ENCODE measurements at regions not wholly inside any gene's neighbourhood (a gene's known extent, or its start where the extent isn't known, plus 50 kb on each side); places are given as distances from the start of the nearest gene placed in this dataset.

- Histone ChIP-seq H3K27ac (no peak overlapping the region), H3K9me3 (no peaks in the 10 kb centered on the region), H3K4me1 (no peaks in the 10 kb centered on the region), H3K36me3 (ENCODE audit: insufficient read depth in 1 of 2, low read depth in 1 of 2) (no peaks in the 10 kb centered on the region), H3K27me3 (ENCODE audit: insufficient read depth in 3 of 3, low read length in 2 of 3) (peaks cover 0 to 3% (median 0%) of the 10 kb centered on the region in 3 donors), H3K4me3 (no peak overlapping the region)
- TF ChIP-seq, protein P1, sequence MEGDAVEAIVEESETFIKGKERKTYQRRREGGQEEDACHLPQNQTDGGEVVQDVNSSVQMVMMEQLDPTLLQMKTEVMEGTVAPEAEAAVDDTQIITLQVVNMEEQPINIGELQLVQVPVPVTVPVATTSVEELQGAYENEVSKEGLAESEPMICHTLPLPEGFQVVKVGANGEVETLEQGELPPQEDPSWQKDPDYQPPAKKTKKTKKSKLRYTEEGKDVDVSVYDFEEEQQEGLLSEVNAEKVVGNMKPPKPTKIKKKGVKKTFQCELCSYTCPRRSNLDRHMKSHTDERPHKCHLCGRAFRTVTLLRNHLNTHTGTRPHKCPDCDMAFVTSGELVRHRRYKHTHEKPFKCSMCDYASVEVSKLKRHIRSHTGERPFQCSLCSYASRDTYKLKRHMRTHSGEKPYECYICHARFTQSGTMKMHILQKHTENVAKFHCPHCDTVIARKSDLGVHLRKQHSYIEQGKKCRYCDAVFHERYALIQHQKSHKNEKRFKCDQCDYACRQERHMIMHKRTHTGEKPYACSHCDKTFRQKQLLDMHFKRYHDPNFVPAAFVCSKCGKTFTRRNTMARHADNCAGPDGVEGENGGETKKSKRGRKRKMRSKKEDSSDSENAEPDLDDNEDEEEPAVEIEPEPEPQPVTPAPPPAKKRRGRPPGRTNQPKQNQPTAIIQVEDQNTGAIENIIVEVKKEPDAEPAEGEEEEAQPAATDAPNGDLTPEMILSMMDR (IDR thresholded peaks at IDR 0.05): no peak
- DNase-seq: no peak
- intact Hi-C loops (cut with DNase I): no loop called here
- ATAC-seq: no peak
- WGBS, 3 donors: 97 to 99% (median 99%) methylated on average over 3 of the region's 3 CpGs
Measured at GRCh38 chr11:115591380-115591779, 87.2 kb upstream of the CADM1 start.

GRCh38 chr11:115590254-115590653 is 86.0 kb upstream of the CADM1 start:
- DNase-seq (no peak), ATAC-seq (no peak)
- H3K36me3 ChIP-seq (ENCODE audit: insufficient read depth in 1 of 2, low read depth in 1 of 2): no peaks in the 10 kb centered on the region
- WGBS, 3 donors: 76 to 84% (median 77%) methylated on average over 7 of the region's 7 CpGs
- H3K4me1 ChIP-seq: no peaks in the 10 kb centered on the region
- H3K27me3 ChIP-seq (ENCODE audit: insufficient read depth in 3 of 3, low read length in 2 of 3): peaks cover 0 to 3% (median 0%) of the 10 kb centered on the region in 3 donors
- H3K27ac ChIP-seq: no peak overlapping the region
- intact Hi-C loops (cut with DNase I): no loop called here
- TF ChIP-seq, protein P1 (IDR thresholded peaks at IDR 0.05): no peak
- H3K9me3 ChIP-seq: no peaks in the 10 kb centered on the region
- H3K4me3 ChIP-seq: no peak overlapping the region

DNA sequence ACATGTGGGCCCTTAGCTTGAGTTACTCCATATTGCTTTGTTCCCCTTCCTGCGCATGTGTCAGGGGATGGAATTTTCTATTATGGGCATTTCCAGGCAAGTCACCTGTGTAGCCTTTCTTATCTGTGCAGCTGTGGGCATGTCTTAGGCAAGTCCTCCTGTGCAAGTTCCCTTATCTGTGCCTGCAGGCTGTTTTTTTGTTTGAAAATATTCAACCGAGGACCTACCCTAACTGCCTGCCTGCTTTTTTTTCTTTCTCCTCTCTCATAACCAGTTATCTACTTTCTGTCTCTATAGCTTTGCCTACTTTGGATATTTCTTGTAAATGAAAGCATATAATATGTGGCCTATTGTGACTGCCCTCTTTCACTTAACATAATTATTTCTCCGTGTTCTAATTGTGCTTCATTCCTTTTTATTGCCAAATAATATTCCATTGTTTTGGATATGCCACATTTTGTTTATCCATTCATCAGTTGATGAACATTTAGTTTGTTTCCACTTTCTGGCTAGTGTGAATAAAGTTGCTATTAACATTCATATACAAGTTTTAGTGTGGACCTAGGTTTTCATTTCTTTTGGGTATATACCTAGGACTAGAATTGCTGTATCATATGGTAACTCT is 83.6 kb upstream of the CADM1 start:
- intact Hi-C loops (cut with DNase I): no loop called here
- TF ChIP-seq, protein P1 (IDR thresholded peaks at IDR 0.05): no peak
- no peaks in the 10 kb centered on the region for H3K36me3 ChIP-seq (ENCODE audit: insufficient read depth in 1 of 2, low read depth in 1 of 2)
- DNase-seq (no peak), ATAC-seq (no peak)
- H3K4me3 ChIP-seq: no peak overlapping the region
- peaks cover 0 to 3% (median 0%) of the 10 kb centered on the region in 3 donors for H3K27me3 ChIP-seq (ENCODE audit: insufficient read depth in 3 of 3, low read length in 2 of 3)
- H3K9me3 ChIP-seq: no peaks in the 10 kb centered on the region
- H3K4me1 ChIP-seq: no peaks in the 10 kb centered on the region
- WGBS, 3 donors: 95 to 98% (median 96%) methylated on average over 3 of the region's 3 CpGs
- H3K27ac ChIP-seq: no peak overlapping the region

DNA sequence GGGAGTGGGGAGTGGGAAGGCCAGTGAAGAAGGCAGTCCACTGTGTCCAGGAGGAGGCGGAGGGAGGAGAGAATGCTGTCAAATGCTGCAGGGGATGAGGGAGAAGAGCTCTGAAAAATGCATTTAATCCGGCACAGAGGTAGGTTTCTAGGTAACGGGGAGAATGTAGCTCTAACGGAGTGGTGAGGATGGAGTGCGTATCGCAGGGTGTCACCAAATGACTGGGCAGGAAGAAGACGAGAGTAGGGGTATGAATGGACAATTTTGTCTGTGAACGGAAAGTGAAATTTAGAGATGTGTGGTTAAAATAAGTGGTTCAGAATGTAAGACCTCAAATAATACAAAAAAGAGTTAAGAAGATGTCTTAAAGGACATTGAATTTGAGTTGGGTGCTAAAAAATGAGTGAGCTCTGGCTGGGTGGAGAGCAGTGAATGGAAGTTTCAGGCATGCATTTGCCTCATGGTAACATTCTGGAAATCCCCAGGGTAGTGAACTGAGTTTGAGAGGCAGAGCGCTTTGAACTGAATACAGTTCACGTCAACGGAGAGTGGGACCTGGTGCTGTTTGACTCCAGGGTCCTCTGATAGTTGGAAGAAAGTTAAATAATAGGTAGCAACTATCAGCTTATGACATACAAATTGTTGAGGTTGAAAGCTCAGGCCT is 81.3 kb upstream of the CADM1 start:
- TF ChIP-seq, protein P1 (IDR thresholded peaks at IDR 0.05): no peak
- Histone ChIP-seq H3K27ac (no peak overlapping the region), H3K27me3 (ENCODE audit: insufficient read depth in 3 of 3, low read length in 2 of 3) (peaks cover 0 to 3% (median 0%) of the 10 kb centered on the region in 3 donors), H3K9me3 (no peaks in the 10 kb centered on the region), H3K4me1 (no peaks in the 10 kb centered on the region), H3K4me3 (no peak overlapping the region), H3K36me3 (ENCODE audit: insufficient read depth in 1 of 2, low read depth in 1 of 2) (no peaks in the 10 kb centered on the region)
- 89 to 97% (median 92%) methylated on average over 11 of the region's 11 CpGs for WGBS, 3 donors
- DNase-seq (no peak), ATAC-seq (no peak)
- intact Hi-C loops (cut with DNase I): no loop called here
